ENCODE measurements at regions not wholly inside any gene's neighbourhood (a gene's known extent, or its start where the extent isn't known, plus 50 kb on each side); places are given as distances from the start of the nearest gene placed in this dataset.
A peak's percentile ranks its signal among the peaks of the same experiment; 100 is the strongest.

DNA sequence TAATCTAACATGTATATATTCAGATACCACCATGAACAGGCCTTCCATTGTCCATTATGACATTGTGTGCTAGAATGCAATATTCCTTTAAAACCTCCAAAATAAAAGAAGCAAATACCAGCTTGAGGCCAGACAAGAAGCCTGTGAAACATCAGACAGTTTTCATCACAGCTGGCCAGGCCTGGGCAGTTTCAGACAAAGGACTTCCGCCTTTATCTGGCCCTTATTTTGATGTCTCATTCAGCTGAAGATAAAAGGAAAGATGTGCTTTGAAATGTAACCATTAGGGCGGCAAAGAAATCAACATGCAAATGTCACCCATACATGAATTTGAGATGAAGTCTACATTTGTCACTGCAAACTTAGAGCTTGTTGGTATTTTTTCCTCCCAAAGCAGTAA, 737.5 kb downstream of the KCNJ2 start:
- peaks cover 3% of the 10 kb centered on the region for H3K27me3 Mint-ChIP-seq (ENCODE audit: insufficient read depth, low read depth, poor library complexity)
- TF ChIP-seq, protein P1, sequence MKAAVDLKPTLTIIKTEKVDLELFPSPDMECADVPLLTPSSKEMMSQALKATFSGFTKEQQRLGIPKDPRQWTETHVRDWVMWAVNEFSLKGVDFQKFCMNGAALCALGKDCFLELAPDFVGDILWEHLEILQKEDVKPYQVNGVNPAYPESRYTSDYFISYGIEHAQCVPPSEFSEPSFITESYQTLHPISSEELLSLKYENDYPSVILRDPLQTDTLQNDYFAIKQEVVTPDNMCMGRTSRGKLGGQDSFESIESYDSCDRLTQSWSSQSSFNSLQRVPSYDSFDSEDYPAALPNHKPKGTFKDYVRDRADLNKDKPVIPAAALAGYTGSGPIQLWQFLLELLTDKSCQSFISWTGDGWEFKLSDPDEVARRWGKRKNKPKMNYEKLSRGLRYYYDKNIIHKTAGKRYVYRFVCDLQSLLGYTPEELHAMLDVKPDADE (IDR thresholded peaks at IDR 0.05): no peak
- no peak for TF ChIP-seq STAT1 (IDR thresholded peaks at IDR 0.05; ENCODE audit: unreplicated experiment)
- H3K27ac ChIP-seq (ENCODE audit: low read depth): no peak overlapping the region
- H4K20me1 ChIP-seq (replicated peaks; ENCODE audit: insufficient read depth): no peaks in the 10 kb centered on the region
- peaks cover 6% of the 10 kb centered on the region; the same call in 1 of the 2 replicates for H3K9me2 ChIP-seq (ENCODE audit: insufficient read depth)
- no peak overlapping the region for H3K4me3 ChIP-seq
- no peak overlapping the region for H3K4me3 Mint-ChIP-seq
- DNase-seq (ENCODE audit: low spot score): peak; percentile 12
- peaks cover 9% of the 10 kb centered on the region; the same call in 2 of the 3 replicates for H3K9me3 Mint-ChIP-seq
- no peak for ATAC-seq
- H3K27me3 ChIP-seq (ENCODE audit: insufficient read depth): no peaks in the 10 kb centered on the region
- no peak overlapping the region for H3K4me2 ChIP-seq
- H3K4me1 ChIP-seq (ENCODE audit: insufficient read depth): peaks cover 5% of the 10 kb centered on the region; the same call in 1 of the 2 replicates
- no peaks in the 10 kb centered on the region for H3F3A ChIP-seq (replicated peaks; ENCODE audit: low read depth)
- peaks cover 6% of the 10 kb centered on the region; the same call in 2 of the 3 replicates for H3K4me1 Mint-ChIP-seq
- no peak overlapping the region for H2AFZ ChIP-seq
- no peak overlapping the region for H3K27ac Mint-ChIP-seq
- H3K36me3 Mint-ChIP-seq (ENCODE audit: low read depth): peaks cover 4% of the 10 kb centered on the region; the same call in 1 of the 3 replicates
- no peaks in the 10 kb centered on the region for H3K79me2 ChIP-seq (replicated peaks; ENCODE audit: insufficient read depth)
- H3K36me3 ChIP-seq (ENCODE audit: insufficient read depth): peaks cover under 1% of the 10 kb centered on the region; the same call in 1 of the 2 replicates

DNA sequence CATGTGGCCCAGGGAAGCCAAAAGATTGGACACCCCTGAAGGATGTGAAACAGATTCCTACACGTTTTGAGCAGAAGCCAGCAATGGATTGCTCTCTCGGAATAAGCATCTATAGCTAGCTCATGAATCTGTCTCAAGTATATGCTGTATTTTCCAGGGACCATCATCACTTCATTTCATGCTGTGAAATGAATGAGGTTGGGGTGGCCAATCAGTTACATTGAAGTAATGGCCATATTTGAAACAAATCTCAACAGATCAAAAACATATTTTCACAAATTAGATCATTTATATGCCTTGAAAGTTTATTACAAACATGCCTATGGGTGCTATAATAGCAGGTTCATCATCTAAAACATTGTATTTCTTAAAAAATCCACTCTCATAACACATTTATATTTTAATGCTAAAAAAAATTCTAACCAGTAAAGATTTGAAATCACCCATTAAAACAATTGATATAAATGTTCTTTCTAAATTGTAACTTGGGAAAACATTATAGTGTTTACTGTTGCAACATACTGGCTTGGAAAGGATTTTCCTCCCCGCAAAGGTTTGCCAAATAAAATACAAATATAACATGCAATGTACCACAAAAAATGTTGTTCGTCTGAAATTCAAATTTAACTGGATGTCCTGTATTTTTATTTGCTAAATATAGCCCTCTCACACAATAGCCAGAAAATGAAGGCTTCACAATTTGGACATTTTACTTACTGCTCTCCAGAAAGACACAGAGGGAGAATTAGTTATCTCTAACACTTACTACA, 743.6 kb downstream of the KCNJ2 start:
- no peaks in the 10 kb centered on the region for H3K4me1 Mint-ChIP-seq
- peaks cover 15% of the 10 kb centered on the region; the same call in 2 of the 3 replicates for H3K36me3 Mint-ChIP-seq (ENCODE audit: low read depth)
- Histone ChIP-seq H3K36me3 (ENCODE audit: insufficient read depth) (no peaks in the 10 kb centered on the region), H3K27me3 (ENCODE audit: insufficient read depth) (no peaks in the 10 kb centered on the region), H3K4me2 (no peak overlapping the region), H3K9me2 (ENCODE audit: insufficient read depth) (peaks cover 3% of the 10 kb centered on the region), H3K27ac (ENCODE audit: low read depth) (no peak overlapping the region), H4K20me1 (replicated peaks; ENCODE audit: insufficient read depth) (no peaks in the 10 kb centered on the region), H3K4me1 (ENCODE audit: insufficient read depth) (no peaks in the 10 kb centered on the region), H3K79me2 (replicated peaks; ENCODE audit: insufficient read depth) (no peaks in the 10 kb centered on the region), H2AFZ (no peak overlapping the region), H3F3A (replicated peaks; ENCODE audit: low read depth) (no peaks in the 10 kb centered on the region), H3K4me3 (no peak overlapping the region)
- H3K27me3 Mint-ChIP-seq (ENCODE audit: insufficient read depth, low read depth, poor library complexity): peaks cover 6% of the 10 kb centered on the region
- no peak overlapping the region for H3K27ac Mint-ChIP-seq
- no peak for ATAC-seq
- peaks cover 21% of the 10 kb centered on the region for H3K9me3 Mint-ChIP-seq
- no peak for DNase-seq (ENCODE audit: low spot score)
- no peak overlapping the region for H3K4me3 Mint-ChIP-seq
- no peak for TF ChIP-seq CREB1 (CRISPR knock-in tag; IDR thresholded peaks at IDR 0.05; ENCODE audit: low read depth)
- no peak for TF ChIP-seq STAT1 (IDR thresholded peaks at IDR 0.05; ENCODE audit: unreplicated experiment)
- TF ChIP-seq JUNB (IDR thresholded peaks at IDR 0.05; ENCODE audit: unreplicated experiment): no peak
- TF ChIP-seq, protein P2, sequence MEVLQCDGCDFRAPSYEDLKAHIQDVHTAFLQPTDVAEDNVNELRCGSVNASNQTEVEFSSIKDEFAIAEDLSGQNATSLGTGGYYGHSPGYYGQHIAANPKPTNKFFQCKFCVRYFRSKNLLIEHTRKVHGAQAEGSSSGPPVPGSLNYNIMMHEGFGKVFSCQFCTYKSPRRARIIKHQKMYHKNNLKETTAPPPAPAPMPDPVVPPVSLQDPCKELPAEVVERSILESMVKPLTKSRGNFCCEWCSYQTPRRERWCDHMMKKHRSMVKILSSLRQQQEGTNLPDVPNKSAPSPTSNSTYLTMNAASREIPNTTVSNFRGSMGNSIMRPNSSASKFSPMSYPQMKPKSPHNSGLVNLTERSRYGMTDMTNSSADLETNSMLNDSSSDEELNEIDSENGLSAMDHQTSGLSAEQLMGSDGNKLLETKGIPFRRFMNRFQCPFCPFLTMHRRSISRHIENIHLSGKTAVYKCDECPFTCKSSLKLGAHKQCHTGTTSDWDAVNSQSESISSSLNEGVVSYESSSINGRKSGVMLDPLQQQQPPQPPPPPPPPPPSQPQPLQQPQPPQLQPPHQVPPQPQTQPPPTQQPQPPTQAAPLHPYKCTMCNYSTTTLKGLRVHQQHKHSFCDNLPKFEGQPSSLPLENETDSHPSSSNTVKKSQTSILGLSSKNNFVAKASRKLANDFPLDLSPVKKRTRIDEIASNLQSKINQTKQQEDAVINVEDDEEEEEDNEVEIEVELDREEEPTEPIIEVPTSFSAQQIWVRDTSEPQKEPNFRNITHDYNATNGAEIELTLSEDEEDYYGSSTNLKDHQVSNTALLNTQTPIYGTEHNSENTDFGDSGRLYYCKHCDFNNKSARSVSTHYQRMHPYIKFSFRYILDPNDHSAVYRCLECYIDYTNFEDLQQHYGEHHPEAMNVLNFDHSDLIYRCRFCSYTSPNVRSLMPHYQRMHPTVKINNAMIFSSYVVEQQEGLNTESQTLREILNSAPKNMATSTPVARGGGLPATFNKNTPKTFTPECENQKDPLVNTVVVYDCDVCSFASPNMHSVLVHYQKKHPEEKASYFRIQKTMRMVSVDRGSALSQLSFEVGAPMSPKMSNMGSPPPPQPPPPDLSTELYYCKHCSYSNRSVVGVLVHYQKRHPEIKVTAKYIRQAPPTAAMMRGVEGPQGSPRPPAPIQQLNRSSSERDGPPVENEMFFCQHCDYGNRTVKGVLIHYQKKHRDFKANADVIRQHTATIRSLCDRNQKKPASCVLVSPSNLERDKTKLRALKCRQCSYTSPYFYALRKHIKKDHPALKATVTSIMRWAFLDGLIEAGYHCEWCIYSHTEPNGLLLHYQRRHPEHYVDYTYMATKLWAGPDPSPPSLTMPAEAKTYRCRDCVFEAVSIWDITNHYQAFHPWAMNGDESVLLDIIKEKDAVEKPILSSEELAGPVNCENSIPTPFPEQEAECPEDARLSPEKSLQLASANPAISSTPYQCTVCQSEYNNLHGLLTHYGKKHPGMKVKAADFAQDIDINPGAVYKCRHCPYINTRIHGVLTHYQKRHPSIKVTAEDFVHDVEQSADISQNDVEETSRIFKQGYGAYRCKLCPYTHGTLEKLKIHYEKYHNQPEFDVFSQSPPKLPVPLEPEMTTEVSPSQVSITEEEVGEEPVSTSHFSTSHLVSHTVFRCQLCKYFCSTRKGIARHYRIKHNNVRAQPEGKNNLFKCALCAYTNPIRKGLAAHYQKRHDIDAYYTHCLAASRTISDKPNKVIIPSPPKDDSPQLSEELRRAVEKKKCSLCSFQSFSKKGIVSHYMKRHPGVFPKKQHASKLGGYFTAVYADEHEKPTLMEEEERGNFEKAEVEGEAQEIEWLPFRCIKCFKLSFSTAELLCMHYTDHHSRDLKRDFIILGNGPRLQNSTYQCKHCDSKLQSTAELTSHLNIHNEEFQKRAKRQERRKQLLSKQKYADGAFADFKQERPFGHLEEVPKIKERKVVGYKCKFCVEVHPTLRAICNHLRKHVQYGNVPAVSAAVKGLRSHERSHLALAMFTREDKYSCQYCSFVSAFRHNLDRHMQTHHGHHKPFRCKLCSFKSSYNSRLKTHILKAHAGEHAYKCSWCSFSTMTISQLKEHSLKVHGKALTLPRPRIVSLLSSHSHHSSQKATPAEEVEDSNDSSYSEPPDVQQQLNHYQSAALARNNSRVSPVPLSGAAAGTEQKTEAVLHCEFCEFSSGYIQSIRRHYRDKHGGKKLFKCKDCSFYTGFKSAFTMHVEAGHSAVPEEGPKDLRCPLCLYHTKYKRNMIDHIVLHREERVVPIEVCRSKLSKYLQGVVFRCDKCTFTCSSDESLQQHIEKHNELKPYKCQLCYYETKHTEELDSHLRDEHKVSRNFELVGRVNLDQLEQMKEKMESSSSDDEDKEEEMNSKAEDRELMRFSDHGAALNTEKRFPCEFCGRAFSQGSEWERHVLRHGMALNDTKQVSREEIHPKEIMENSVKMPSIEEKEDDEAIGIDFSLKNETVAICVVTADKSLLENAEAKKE (CRISPR knock-in tag; IDR thresholded peaks at IDR 0.05): no peak
- TF ChIP-seq ZNF114 (CRISPR knock-in tag; IDR thresholded peaks at IDR 0.05): no peak
- TF ChIP-seq NANOG (IDR thresholded peaks at IDR 0.05; ENCODE audit: borderline replicate concordance): no peak
- TF ChIP-seq, protein P3, sequence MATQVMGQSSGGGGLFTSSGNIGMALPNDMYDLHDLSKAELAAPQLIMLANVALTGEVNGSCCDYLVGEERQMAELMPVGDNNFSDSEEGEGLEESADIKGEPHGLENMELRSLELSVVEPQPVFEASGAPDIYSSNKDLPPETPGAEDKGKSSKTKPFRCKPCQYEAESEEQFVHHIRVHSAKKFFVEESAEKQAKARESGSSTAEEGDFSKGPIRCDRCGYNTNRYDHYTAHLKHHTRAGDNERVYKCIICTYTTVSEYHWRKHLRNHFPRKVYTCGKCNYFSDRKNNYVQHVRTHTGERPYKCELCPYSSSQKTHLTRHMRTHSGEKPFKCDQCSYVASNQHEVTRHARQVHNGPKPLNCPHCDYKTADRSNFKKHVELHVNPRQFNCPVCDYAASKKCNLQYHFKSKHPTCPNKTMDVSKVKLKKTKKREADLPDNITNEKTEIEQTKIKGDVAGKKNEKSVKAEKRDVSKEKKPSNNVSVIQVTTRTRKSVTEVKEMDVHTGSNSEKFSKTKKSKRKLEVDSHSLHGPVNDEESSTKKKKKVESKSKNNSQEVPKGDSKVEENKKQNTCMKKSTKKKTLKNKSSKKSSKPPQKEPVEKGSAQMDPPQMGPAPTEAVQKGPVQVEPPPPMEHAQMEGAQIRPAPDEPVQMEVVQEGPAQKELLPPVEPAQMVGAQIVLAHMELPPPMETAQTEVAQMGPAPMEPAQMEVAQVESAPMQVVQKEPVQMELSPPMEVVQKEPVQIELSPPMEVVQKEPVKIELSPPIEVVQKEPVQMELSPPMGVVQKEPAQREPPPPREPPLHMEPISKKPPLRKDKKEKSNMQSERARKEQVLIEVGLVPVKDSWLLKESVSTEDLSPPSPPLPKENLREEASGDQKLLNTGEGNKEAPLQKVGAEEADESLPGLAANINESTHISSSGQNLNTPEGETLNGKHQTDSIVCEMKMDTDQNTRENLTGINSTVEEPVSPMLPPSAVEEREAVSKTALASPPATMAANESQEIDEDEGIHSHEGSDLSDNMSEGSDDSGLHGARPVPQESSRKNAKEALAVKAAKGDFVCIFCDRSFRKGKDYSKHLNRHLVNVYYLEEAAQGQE (IDR thresholded peaks at IDR 0.05; ENCODE audit: unreplicated experiment): no peak
- no peak for TF ChIP-seq POLR2AphosphoS5 (IDR thresholded peaks at IDR 0.05; ENCODE audit: low read depth)
- TF ChIP-seq EZH2phosphoT487 (IDR thresholded peaks at IDR 0.05; ENCODE audit: unreplicated experiment): no peak

All from GM23338 (cell line).